IMR-90 (cell line): ENCODE measurements at regions not wholly inside any gene's neighbourhood (a gene's known extent, or its start where the extent isn't known, plus 50 kb on each side); places are given as distances from the start of the nearest gene placed in this dataset.

ENCODE experiments used
- ATAC-seq: fragments of 200-7000 bp; cut with Tn5 transposase; 2 replicates; pipeline ENCODE4 v1.9.1; 2020; ENCODE audit warnings: low read depth, mild to moderate bottlenecking, moderate library complexity
- BruUV-seq: library from RNA; stranded (reverse); fragments of 400-500 nt; replicated peaks from 2 replicates; lab custom pipeline; 2021; lab: Mats Ljungman, UMichigan
- CTCF ChIA-PET: fragments of 300-600 bp; formaldehyde crosslinking; extraction: SDS; loops from one replicate; lab custom pipeline; 2021; ENCODE audit warnings: antibody characterized with exemption; lab: Yijun Ruan, JAX
- POLR2A ChIA-PET: fragments of 300-600 bp; sonication (Branson Sonifier 250); formaldehyde crosslinking; loops from one replicate; lab custom pipeline; 2022; ENCODE audit warnings: antibody characterized with exemption; ENCODE audit not compliant: unreplicated experiment; lab: Charles Lee
- DNase-seq: peaks from one replicate; pipeline ENCODE4 v3.0.0; 2013
- H2AFZ ChIP-seq: replicated peaks from 2 replicates; pipeline ENCODE3; 2013; ENCODE audit warnings: low read length, mild to moderate bottlenecking; ENCODE audit not compliant: poor library complexity
- H2AK5ac ChIP-seq: 2 replicates; pipeline ENCODE4 v1.6.1; 2013; ENCODE audit warnings: low read depth, low read length, inconsistent platforms
- H2AK9ac ChIP-seq: replicated peaks from 2 replicates; pipeline ENCODE3; 2013; ENCODE audit warnings: mild to moderate bottlenecking, low read depth, low read length, moderate library complexity; ENCODE audit not compliant: poor library complexity
- H2BK120ac ChIP-seq: 2 replicates; pipeline ENCODE4 v1.6.1; 2013; ENCODE audit warnings: low read depth, low read length, inconsistent platforms
- H2BK15ac ChIP-seq: 3 replicates; pipeline ENCODE4 v1.6.1; 2013; ENCODE audit warnings: low read depth, low read length, inconsistent platforms
- H2BK20ac ChIP-seq: 2 replicates; pipeline ENCODE4 v1.6.1; 2013; ENCODE audit warnings: low read depth, mild to moderate bottlenecking, inconsistent platforms, low read length, moderate library complexity
- H2BK5ac ChIP-seq: 2 replicates; pipeline ENCODE4 v1.6.1; 2013; ENCODE audit warnings: mild to moderate bottlenecking, low read depth, low read length, inconsistent platforms; ENCODE audit not compliant: poor library complexity, severe bottlenecking
- H3K14ac ChIP-seq: replicated peaks from 2 replicates; pipeline ENCODE4 v1.6.1; 2013; ENCODE audit warnings: low read depth, low read length, inconsistent platforms
- H3K18ac ChIP-seq: 2 replicates; pipeline ENCODE4 v1.6.1; 2013; ENCODE audit warnings: low read depth, low read length, control low read depth
- H3K23ac ChIP-seq: 2 replicates; pipeline ENCODE4 v1.6.1; 2013; ENCODE audit warnings: low read depth, low read length, inconsistent platforms
- H3K27ac ChIP-seq: 2 replicates; pipeline ENCODE4 v1.5.1; 2013; ENCODE audit warnings: mild to moderate bottlenecking, control low read depth, low read length; ENCODE audit not compliant: insufficient read depth
- H3K27me3 ChIP-seq: 2 replicates; pipeline ENCODE4 v1.6.1; 2013; ENCODE audit warnings: low read length; ENCODE audit not compliant: control insufficient read depth, insufficient read depth
- H3K36me3 ChIP-seq: 2 replicates; pipeline ENCODE4 v1.6.1; 2013; ENCODE audit warnings: low read length, mixed read lengths; ENCODE audit not compliant: control insufficient read depth, insufficient read depth
- H3K4ac ChIP-seq: 2 replicates; pipeline ENCODE4 v1.6.1; 2013; ENCODE audit warnings: low read depth, low read length, inconsistent platforms
- H3K4me1 ChIP-seq: 2 replicates; pipeline ENCODE4 v1.6.1; 2013; ENCODE audit warnings: low read length, mixed read lengths; ENCODE audit not compliant: control insufficient read depth, insufficient read depth
- H3K4me2 ChIP-seq: 2 replicates; pipeline ENCODE4 v1.6.1; 2013; ENCODE audit warnings: low read depth, mild to moderate bottlenecking, control low read depth, low read length, moderate library complexity
- H3K4me3 ChIP-seq: 2 replicates; pipeline ENCODE4 v1.5.1; 2013; ENCODE audit warnings: low read depth, mild to moderate bottlenecking, control low read depth, low read length, moderate library complexity; ENCODE audit not compliant: insufficient read depth
- H3K56ac ChIP-seq: 2 replicates; pipeline ENCODE4 v1.6.1; 2013; ENCODE audit warnings: low read length, inconsistent platforms; ENCODE audit not compliant: insufficient read depth; ENCODE audit errors: extremely low read depth
- H3K79me1 ChIP-seq, 2 experiments: 2 replicates each; pipeline ENCODE4 v1.6.1; 2013; ENCODE audit warnings: low read length in 2 of 2, inconsistent platforms in 1 of 2, low read depth in 1 of 2
- H3K9ac ChIP-seq: 2 replicates; pipeline ENCODE4 v1.6.1; 2013; ENCODE audit warnings: low read depth, low read length, control low read depth
- H3K9me1 ChIP-seq: 2 replicates; pipeline ENCODE4 v1.6.1; 2013; ENCODE audit warnings: low read length, inconsistent platforms; ENCODE audit not compliant: insufficient read depth
- H3K9me3 ChIP-seq: 2 replicates; pipeline ENCODE4 v1.6.1; 2013; ENCODE audit warnings: low read length; ENCODE audit not compliant: control insufficient read depth, insufficient read depth
- H4K20me1 ChIP-seq: 2 replicates; pipeline ENCODE4 v1.6.1; 2013; ENCODE audit warnings: low read length, inconsistent platforms; ENCODE audit not compliant: insufficient read depth
- H4K5ac ChIP-seq: 2 replicates; pipeline ENCODE4 v1.6.1; 2013; ENCODE audit warnings: mild to moderate bottlenecking, low read depth, low read length, control low read depth
- H4K8ac ChIP-seq, 2 experiments: 2 replicates each; pipeline ENCODE4 v1.6.1; 2013; ENCODE audit warnings: low read depth in 2 of 2, low read length in 2 of 2, control low read depth in 1 of 2, inconsistent platforms in 1 of 2
- H4K91ac ChIP-seq: 2 replicates; pipeline ENCODE4 v1.6.1; 2013; ENCODE audit warnings: low read depth, low read length, inconsistent platforms; ENCODE audit not compliant: insufficient read depth
- CHD1 ChIP-seq: IDR thresholded peaks from 2 replicates; pipeline ENCODE4 v1.6.1; 2012; ENCODE audit warnings: low read depth, low read length, improper control_type of control experiment
- MAFK ChIP-seq: IDR thresholded peaks from 2 replicates; pipeline ENCODE4 v1.6.1; 2012; ENCODE audit warnings: low read depth, low read length, improper control_type of control experiment
- whole genome bisulfite sequencing, 2 experiments: methylation state at CpG; one replicate each; pipeline versions ENCODE4 v1.1.5 to v1.1.7; 2013; ENCODE audit warnings: missing lambda C conversion rate in 2 of 2; ENCODE audit not compliant: insufficient read length in 1 of 2; ENCODE audit errors: extremely low coverage in 2 of 2; 5-methylcytosine and 5-hydroxymethylcytosine counted together
- dilution Hi-C: fragments of 300-500 bp; cut with HindIII; formaldehyde crosslinking; loops from one replicate; pipeline ENCODE4 v1.14.3; 2018; ENCODE audit warnings: low sequenced_read_pairs; ENCODE audit not compliant: unreplicated experiment
- in situ Hi-C: fragments of 300-500 bp; cut with MboI; formaldehyde crosslinking; loops from 3 replicates; pipeline ENCODE4 v1.14.3; 2019; ENCODE audit warnings: low sequenced_read_pairs, inconsistent platforms, mixed read lengths
- intact Hi-C: fragments of 100-400 bp; cut with micrococcal nuclease; formaldehyde crosslinking; loops from 2 replicates; pipeline ENCODE4 v1.10.0; 2022

GRCh38 chr18:51878724-51879123 is 461.3 kb upstream of the DCC start:
- POLR2A ChIA-PET: no interaction called here

More at GRCh38 chr18:51878724-51879123, 461.3 kb upstream of the DCC start:
- no peak overlapping the region for H3K18ac ChIP-seq
- no peaks in the 10 kb centered on the region for H3K4me1 ChIP-seq
- no peak overlapping the region for H2BK20ac ChIP-seq
- no peak overlapping the region for H2AFZ ChIP-seq
- no peak overlapping the region for H3K23ac ChIP-seq
- H3K4me3 ChIP-seq: no peak overlapping the region
- no peak overlapping the region for H4K91ac ChIP-seq
- no peaks in the 10 kb centered on the region for H3K36me3 ChIP-seq
- H3K9me3 ChIP-seq: peaks cover 10% of the 10 kb centered on the region; the same call in 1 of the 2 replicates
- H3K27me3 ChIP-seq: no peaks in the 10 kb centered on the region
- no TSS peak for BruUV-seq
- no peak overlapping the region for H4K8ac ChIP-seq
- H2AK9ac ChIP-seq: no peak overlapping the region
- no peak overlapping the region for H3K4me2 ChIP-seq
- dilution Hi-C loops (no loop called here), intact Hi-C loops (no loop called here), in situ Hi-C loops (no loop called here)
- no peaks in the 10 kb centered on the region for H3K79me1 ChIP-seq
- DNase-seq (no peak), ATAC-seq (no peak)
- TF ChIP-seq CHD1 (no peak), MAFK (peak; percentile 67)
- WGBS, 2 experiments: 100% methylated on average over 1 of the region's 1 CpG; no CpG with 5 or more reads in 1 of the 2 experiments
- H2BK120ac ChIP-seq: no peak overlapping the region
- H3K9me1 ChIP-seq: no peaks in the 10 kb centered on the region
- no peak overlapping the region for H3K56ac ChIP-seq
- no peak overlapping the region for H2BK15ac ChIP-seq
- H2BK5ac ChIP-seq: no peak overlapping the region
- CTCF ChIA-PET: no interaction called here
- H3K27ac ChIP-seq: no peak overlapping the region
- no peak overlapping the region for H4K5ac ChIP-seq
- no peak overlapping the region for H3K14ac ChIP-seq
- no peaks in the 10 kb centered on the region for H4K20me1 ChIP-seq
- no peak overlapping the region for H3K9ac ChIP-seq
- H2AK5ac ChIP-seq: no peak overlapping the region
- no peak overlapping the region for H3K4ac ChIP-seq
